LNCaP clone FGC (cell line): ENCODE measurements at regions not wholly inside any gene's neighbourhood (a gene's known extent, or its start where the extent isn't known, plus 50 kb on each side); places are given as distances from the start of the nearest gene placed in this dataset.

Experiments used
- DNase-seq: peaks from one replicate; pipeline ENCODE4 v3.0.0-alpha.2; 2011; ENCODE audit warnings: low read depth
- H3K4me3 ChIP-seq: 2 replicates; pipeline ENCODE4 v1.5.1; 2011; ENCODE audit warnings: mild to moderate bottlenecking, low read depth, low read length, control low read depth
- CTCF ChIP-seq: IDR thresholded peaks from 2 replicates; pipeline ENCODE4 v1.5.1; 2012; ENCODE audit warnings: mild to moderate bottlenecking; ENCODE audit not compliant: control insufficient read depth, insufficient read depth; ENCODE audit errors: extremely low read depth

- TF ChIP-seq CTCF = no peak
- DNase-seq = no peak
- H3K4me3 ChIP-seq = no peak overlapping the region
These were observed 50.4 kb upstream of the FHIP2A start for GRCh38 chr10:114771157-114771556.

DNA sequence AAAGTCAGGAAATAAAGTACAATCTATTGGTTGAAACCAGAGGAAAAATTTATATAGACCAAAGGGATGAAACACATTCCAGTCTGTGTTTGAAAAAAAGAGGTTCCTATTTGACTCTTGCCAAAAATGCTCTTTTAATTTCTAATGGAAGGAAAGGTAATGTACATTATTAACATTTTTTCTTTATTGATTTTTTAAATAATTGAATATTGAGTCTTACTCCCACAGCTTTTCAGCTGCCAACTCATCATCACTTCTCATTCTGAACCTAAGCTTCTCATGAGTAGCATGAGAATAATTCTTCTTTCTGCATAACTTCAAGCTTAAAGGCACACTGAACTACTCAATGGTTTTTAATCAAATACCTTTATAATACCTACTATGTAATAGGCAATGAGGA, 49.8 kb upstream of the FHIP2A start:
- H3K4me3 ChIP-seq = no peak overlapping the region
- DNase-seq = no peak
- TF ChIP-seq CTCF = no peak
